ENCODE measurements at regions not wholly inside any gene's neighbourhood (a gene's known extent, or its start where the extent isn't known, plus 50 kb on each side); places are given as distances from the start of the nearest gene placed in this dataset.

GRCh38 chr7:113710310-113711096 is 208.3 kb downstream of the PPP1R3A start:
- peak; percentile 33 for DNase-seq (ENCODE audit: low read depth, low spot score)

DNA sequence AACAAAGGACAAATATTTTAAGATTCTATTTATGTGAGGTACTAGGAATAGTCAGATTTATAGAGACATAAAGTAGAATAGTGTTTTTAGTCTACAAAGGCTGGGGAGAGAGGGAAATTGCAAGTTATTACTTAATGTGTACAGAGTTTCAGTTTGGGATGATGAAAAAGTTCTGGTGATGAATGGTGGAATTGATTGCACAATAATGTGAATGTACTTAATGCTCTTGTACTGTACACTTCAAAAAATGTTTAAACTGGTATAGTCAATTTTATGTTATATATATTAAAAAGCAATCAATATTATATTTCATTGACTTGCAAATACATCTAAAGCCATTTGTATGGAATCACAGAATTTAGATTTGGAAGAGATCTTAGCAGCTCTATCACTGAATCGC is 213.4 kb downstream of the PPP1R3A start:
- no peak for DNase-seq (ENCODE audit: low read depth, low spot score)

- no peak for DNase-seq (ENCODE audit: low read depth, low spot score)
Measured at GRCh38 chr7:113698556-113699220, 220.1 kb downstream of the PPP1R3A start.

- no peak for DNase-seq (ENCODE audit: low read depth, low spot score)
Measured at GRCh38 chr7:113694149-113694548, 224.7 kb downstream of the PPP1R3A start.

DNA sequence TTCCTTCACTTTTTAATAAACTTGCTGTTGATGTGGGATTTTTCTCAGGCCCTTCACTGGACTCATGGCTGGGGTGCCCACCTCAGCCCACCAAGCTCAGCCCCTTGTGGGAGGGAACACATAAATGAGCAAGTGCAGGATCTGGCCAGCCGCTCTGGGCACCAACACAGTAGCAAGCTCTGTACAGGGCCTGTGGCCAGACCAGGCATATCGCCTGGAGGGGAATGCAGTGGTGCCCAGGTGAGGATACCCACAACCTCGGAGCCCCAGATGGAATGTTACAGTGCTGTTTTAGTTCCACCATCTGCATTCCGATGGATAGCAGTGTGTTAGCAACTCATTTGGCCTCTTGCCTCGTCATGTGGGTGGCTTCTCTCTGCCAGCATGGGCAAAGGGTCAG is 234.6 kb downstream of the PPP1R3A start:
- no peak for DNase-seq (ENCODE audit: low read depth, low spot score)

DNA sequence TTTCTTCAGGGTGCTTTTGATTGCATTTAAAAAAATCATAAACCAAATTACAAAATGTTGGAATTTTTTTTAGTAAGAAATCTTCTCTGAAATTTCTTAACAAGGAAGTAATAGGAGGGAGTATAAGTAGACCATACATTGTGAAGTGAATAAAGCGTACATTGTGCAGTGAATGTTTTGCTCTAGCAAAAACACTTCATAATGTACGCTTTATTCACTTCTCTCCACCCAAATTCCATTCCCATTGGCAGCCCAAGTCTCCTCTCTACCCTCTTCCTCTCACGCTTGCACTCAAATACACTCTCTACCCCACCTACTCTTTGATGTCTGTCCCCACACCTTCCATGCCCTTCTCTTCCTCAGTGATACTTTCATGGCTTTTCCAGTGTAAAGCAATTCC is 241.0 kb downstream of the PPP1R3A start:
- DNase-seq (ENCODE audit: low read depth, low spot score): no peak

- DNase-seq (ENCODE audit: low read depth, low spot score): no peak
Measured at GRCh38 chr7:113664867-113665266, 253.9 kb downstream of the PPP1R3A start.

DNA sequence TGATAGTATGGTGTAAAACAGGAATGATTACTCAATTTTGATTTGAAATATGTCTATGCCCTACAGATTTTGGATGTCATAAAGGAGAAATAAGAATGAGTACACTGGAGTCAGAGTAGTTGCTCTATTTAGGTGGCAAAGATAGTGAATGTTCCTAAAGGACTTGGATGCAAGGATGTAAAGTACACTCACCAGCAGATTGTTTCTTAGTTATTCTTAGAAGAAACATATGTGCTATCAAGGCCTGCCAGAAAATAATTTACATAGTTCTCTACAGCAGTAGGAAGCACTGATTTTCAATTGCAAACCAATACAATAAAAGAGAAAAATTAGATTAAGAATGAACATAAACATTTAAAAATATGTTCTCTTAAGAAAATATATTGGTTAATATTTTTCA is 259.4 kb downstream of the PPP1R3A start:
- DNase-seq (ENCODE audit: low read depth, low spot score): no peak

DNA sequence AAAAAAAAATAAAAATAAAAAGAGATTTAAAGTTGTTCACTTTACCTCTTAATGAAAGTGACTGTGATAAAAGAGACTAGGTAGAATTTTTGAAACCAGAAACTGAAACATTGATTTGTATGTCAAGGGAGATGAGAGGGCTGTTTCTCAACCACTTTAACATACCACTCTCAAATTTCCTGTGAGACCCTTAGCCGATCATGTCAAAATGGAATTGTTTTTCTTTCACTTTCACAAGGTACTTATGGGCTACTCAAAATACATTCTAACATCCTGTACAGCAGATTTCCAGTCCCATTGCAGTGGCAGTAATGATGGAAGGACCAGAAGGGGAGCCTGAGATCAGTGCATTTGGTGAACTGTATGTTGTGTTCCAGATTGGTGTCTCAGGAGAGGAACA is 261.2 kb downstream of the PPP1R3A start:
- DNase-seq (ENCODE audit: low read depth, low spot score): no peak

- DNase-seq (ENCODE audit: low read depth, low spot score): no peak
Measured at GRCh38 chr7:113652501-113652900, 266.3 kb downstream of the PPP1R3A start.

GRCh38 chr7:113649556-113649955 is 269.3 kb downstream of the PPP1R3A start:
- DNase-seq (ENCODE audit: low read depth, low spot score): no peak

DNA sequence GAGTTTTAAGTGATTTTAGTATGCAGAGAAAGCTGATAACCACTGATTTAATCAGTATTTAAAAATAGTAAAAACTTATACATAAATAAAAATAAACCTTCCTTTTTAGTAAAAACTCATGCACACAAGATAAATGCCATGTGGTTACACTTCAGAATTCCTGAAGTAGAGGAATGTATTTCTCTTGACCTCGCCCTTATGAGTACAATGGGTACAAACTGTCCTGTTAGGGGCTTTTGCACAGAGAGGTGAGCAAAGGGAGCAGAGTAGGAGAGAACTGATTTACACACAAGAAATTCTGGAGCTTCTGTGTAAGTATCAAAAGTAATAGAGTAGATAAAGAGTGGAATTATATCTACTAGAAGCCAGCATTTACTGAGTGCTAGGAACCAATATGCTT is 279.6 kb downstream of the PPP1R3A start:
- no peak for DNase-seq (ENCODE audit: low read depth, low spot score)

- no peak for DNase-seq (ENCODE audit: low read depth, low spot score)
Measured at GRCh38 chr7:113636727-113637421, 281.9 kb downstream of the PPP1R3A start.

GRCh38 chr7:113635492-113635891 is 283.3 kb downstream of the PPP1R3A start:
- DNase-seq (ENCODE audit: low read depth, low spot score): no peak

DNA sequence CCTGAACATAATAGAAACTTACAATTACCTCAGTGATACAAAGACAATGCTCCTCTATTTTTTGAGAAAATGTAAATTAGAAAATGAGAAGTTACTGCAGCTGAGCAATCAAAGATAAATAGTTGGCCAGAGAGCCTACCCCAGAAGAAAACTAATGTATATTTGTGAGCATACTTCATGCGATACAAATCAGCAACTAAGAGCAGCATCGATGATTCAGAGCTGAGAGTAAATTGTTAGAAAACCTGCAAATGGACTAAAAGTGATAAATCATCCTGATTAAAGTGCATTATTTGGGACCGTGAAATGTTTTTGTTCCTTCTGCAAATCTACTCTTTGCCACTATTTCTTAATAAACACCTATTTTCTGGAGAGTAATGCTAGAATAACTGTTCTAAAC is 285.7 kb downstream of the PPP1R3A start:
- DNase-seq (ENCODE audit: low read depth, low spot score): no peak

DNA sequence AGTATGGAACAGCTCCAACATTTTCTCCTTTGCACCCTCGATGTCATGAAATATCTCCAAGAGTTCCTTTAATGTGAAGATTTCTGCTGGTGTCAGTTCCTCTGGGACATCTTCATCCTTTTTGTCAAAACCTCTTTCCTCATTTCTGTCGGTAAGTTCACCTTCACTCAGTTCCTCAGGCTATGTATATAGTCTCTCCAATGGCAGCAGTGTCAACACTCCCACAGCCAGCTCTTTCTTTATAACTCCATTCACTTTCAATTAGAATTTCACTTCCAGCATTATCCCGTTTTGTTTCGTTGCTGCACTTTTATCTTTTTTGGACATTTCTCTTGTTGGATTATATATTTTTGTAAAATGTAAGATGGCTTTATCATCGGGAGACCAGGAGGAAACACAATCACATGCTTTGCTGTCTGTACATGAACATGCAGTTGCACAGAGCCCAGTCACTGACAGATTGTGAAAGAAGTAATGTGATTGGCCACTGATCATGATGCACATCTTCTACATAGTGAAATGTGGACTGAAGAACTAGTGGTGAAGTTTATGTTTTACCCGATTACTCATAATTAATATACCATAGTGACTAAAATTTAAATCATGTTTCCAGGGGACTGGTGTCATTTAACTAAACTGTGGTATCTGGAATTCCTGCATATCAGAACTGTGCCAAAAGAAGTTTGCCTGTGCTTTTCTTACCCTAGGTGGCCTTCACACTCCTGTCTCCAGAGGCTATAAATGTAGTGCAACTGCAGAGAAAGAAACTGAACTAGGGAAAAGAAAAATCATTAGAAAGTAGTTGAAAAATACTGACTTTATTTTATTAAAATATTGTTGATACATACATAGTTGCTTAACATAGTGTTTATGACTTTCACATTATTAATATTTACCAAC is 289.6 kb downstream of the PPP1R3A start:
- no peak for DNase-seq (ENCODE audit: low read depth, low spot score)

DNA sequence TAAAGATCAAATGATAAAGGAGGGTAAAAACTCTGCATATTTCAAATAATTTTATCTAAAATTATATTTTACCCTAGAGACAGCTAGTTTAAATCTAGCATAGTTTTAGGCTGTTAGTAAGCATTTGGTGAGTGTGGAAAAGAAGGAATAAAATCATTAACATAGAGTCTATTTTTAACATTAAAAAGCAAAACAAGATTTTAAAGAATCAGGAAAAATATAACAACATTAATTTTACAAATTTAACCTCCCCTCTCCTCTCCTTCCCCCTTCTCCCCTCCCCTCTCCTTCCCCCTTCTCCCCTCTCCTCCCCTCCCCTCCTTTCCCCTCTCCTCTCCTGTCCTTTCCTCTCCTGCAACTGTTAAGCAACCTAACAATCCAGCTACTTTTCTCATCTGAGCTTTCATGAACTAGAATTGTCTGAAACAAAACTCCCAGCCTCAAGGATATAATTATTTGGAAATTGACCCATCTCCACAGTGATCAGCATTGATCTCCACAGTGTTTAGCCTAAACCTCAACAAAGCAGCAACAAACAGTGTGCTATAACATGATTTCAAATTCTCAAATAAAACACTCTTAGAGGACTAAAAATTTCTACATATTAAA is 293.2 kb downstream of the PPP1R3A start:
- DNase-seq (ENCODE audit: low read depth, low spot score): no peak

GRCh38 chr7:113622796-113623195 is 296.0 kb downstream of the PPP1R3A start:
- DNase-seq (ENCODE audit: low read depth, low spot score): no peak

- no peak for DNase-seq (ENCODE audit: low read depth, low spot score)
Measured at GRCh38 chr7:113610572-113610971, 308.2 kb downstream of the PPP1R3A start.

DNA sequence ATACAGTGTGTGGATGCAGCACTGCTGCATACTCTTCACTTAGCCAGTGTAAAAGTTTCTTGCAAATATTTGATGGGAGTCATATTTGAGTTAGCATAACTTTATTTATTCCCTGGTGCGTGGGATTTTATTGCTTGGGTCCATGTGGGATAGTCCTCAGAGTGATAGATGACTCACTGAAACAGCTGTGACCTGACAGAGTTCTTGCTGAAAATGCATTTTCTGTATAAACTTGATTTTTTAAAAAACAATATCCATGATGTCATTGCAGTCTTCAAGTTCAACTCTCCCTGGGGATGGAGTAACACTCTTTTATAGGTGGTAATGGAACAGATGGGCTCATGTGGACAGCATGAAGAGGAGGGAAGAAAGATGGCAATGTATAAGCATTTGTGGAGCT is 310.0 kb downstream of the PPP1R3A start:
- peak; percentile 29 for DNase-seq (ENCODE audit: low read depth, low spot score)

GRCh38 chr7:113606325-113606724 is 312.5 kb downstream of the PPP1R3A start:
- no peak for DNase-seq (ENCODE audit: low read depth, low spot score)
